IMR-90 (cell line): ENCODE measurements at regions not wholly inside any gene's neighbourhood (a gene's known extent, or its start where the extent isn't known, plus 50 kb on each side); places are given as distances from the start of the nearest gene placed in this dataset.

Source experiments
- ATAC-seq: fragments of 200-7000 bp; cut with Tn5 transposase; 2 replicates; pipeline ENCODE4 v1.9.1; 2020; ENCODE audit warnings: low read depth, mild to moderate bottlenecking, moderate library complexity
- BruUV-seq: library from RNA; stranded (reverse); fragments of 400-500 nt; replicated peaks from 2 replicates; lab custom pipeline; 2021; lab: Mats Ljungman, UMichigan
- CTCF ChIA-PET: fragments of 300-600 bp; formaldehyde crosslinking; extraction: SDS; loops from one replicate; lab custom pipeline; 2021; ENCODE audit warnings: antibody characterized with exemption; lab: Yijun Ruan, JAX
- POLR2A ChIA-PET: fragments of 300-600 bp; sonication (Branson Sonifier 250); formaldehyde crosslinking; loops from one replicate; lab custom pipeline; 2022; ENCODE audit warnings: antibody characterized with exemption; ENCODE audit not compliant: unreplicated experiment; lab: Charles Lee
- DNase-seq: peaks from one replicate; pipeline ENCODE4 v3.0.0; 2013
- H2AFZ ChIP-seq: replicated peaks from 2 replicates; pipeline ENCODE3; 2013; ENCODE audit warnings: low read length, mild to moderate bottlenecking; ENCODE audit not compliant: poor library complexity
- H2AK5ac ChIP-seq: 2 replicates; pipeline ENCODE4 v1.6.1; 2013; ENCODE audit warnings: low read depth, low read length, inconsistent platforms
- H2AK9ac ChIP-seq: replicated peaks from 2 replicates; pipeline ENCODE3; 2013; ENCODE audit warnings: mild to moderate bottlenecking, low read depth, low read length, moderate library complexity; ENCODE audit not compliant: poor library complexity
- H2BK120ac ChIP-seq: 2 replicates; pipeline ENCODE4 v1.6.1; 2013; ENCODE audit warnings: low read depth, low read length, inconsistent platforms
- H2BK15ac ChIP-seq: 3 replicates; pipeline ENCODE4 v1.6.1; 2013; ENCODE audit warnings: low read depth, low read length, inconsistent platforms
- H2BK20ac ChIP-seq: 2 replicates; pipeline ENCODE4 v1.6.1; 2013; ENCODE audit warnings: low read depth, mild to moderate bottlenecking, inconsistent platforms, low read length, moderate library complexity
- H2BK5ac ChIP-seq: 2 replicates; pipeline ENCODE4 v1.6.1; 2013; ENCODE audit warnings: mild to moderate bottlenecking, low read depth, low read length, inconsistent platforms; ENCODE audit not compliant: poor library complexity, severe bottlenecking
- H3K14ac ChIP-seq: replicated peaks from 2 replicates; pipeline ENCODE4 v1.6.1; 2013; ENCODE audit warnings: low read depth, low read length, inconsistent platforms
- H3K18ac ChIP-seq: 2 replicates; pipeline ENCODE4 v1.6.1; 2013; ENCODE audit warnings: low read depth, low read length, control low read depth
- H3K23ac ChIP-seq: 2 replicates; pipeline ENCODE4 v1.6.1; 2013; ENCODE audit warnings: low read depth, low read length, inconsistent platforms
- H3K27ac ChIP-seq: 2 replicates; pipeline ENCODE4 v1.5.1; 2013; ENCODE audit warnings: mild to moderate bottlenecking, control low read depth, low read length; ENCODE audit not compliant: insufficient read depth
- H3K27me3 ChIP-seq: 2 replicates; pipeline ENCODE4 v1.6.1; 2013; ENCODE audit warnings: low read length; ENCODE audit not compliant: control insufficient read depth, insufficient read depth
- H3K36me3 ChIP-seq: 2 replicates; pipeline ENCODE4 v1.6.1; 2013; ENCODE audit warnings: low read length, mixed read lengths; ENCODE audit not compliant: control insufficient read depth, insufficient read depth
- H3K4ac ChIP-seq: 2 replicates; pipeline ENCODE4 v1.6.1; 2013; ENCODE audit warnings: low read depth, low read length, inconsistent platforms
- H3K4me1 ChIP-seq: 2 replicates; pipeline ENCODE4 v1.6.1; 2013; ENCODE audit warnings: low read length, mixed read lengths; ENCODE audit not compliant: control insufficient read depth, insufficient read depth
- H3K4me2 ChIP-seq: 2 replicates; pipeline ENCODE4 v1.6.1; 2013; ENCODE audit warnings: low read depth, mild to moderate bottlenecking, control low read depth, low read length, moderate library complexity
- H3K4me3 ChIP-seq: 2 replicates; pipeline ENCODE4 v1.5.1; 2013; ENCODE audit warnings: low read depth, mild to moderate bottlenecking, control low read depth, low read length, moderate library complexity; ENCODE audit not compliant: insufficient read depth
- H3K56ac ChIP-seq: 2 replicates; pipeline ENCODE4 v1.6.1; 2013; ENCODE audit warnings: low read length, inconsistent platforms; ENCODE audit not compliant: insufficient read depth; ENCODE audit errors: extremely low read depth
- H3K79me1 ChIP-seq, 2 experiments: 2 replicates each; pipeline ENCODE4 v1.6.1; 2013; ENCODE audit warnings: low read length in 2 of 2, inconsistent platforms in 1 of 2, low read depth in 1 of 2
- H3K9ac ChIP-seq: 2 replicates; pipeline ENCODE4 v1.6.1; 2013; ENCODE audit warnings: low read depth, low read length, control low read depth
- H3K9me1 ChIP-seq: 2 replicates; pipeline ENCODE4 v1.6.1; 2013; ENCODE audit warnings: low read length, inconsistent platforms; ENCODE audit not compliant: insufficient read depth
- H3K9me3 ChIP-seq: 2 replicates; pipeline ENCODE4 v1.6.1; 2013; ENCODE audit warnings: low read length; ENCODE audit not compliant: control insufficient read depth, insufficient read depth
- H4K20me1 ChIP-seq: 2 replicates; pipeline ENCODE4 v1.6.1; 2013; ENCODE audit warnings: low read length, inconsistent platforms; ENCODE audit not compliant: insufficient read depth
- H4K5ac ChIP-seq: 2 replicates; pipeline ENCODE4 v1.6.1; 2013; ENCODE audit warnings: mild to moderate bottlenecking, low read depth, low read length, control low read depth
- H4K8ac ChIP-seq, 2 experiments: 2 replicates each; pipeline ENCODE4 v1.6.1; 2013; ENCODE audit warnings: low read depth in 2 of 2, low read length in 2 of 2, control low read depth in 1 of 2, inconsistent platforms in 1 of 2
- H4K91ac ChIP-seq: 2 replicates; pipeline ENCODE4 v1.6.1; 2013; ENCODE audit warnings: low read depth, low read length, inconsistent platforms; ENCODE audit not compliant: insufficient read depth
- CEBPB ChIP-seq: IDR thresholded peaks from 2 replicates; pipeline ENCODE4 v1.6.1; 2012; ENCODE audit warnings: low read depth, low read length, improper control_type of control experiment
- CHD1 ChIP-seq: IDR thresholded peaks from 2 replicates; pipeline ENCODE4 v1.6.1; 2012; ENCODE audit warnings: low read depth, low read length, improper control_type of control experiment
- CTCF ChIP-seq: conservative IDR thresholded peaks from 2 replicates; pipeline ENCODE4 v1.5.1; 2012; ENCODE audit warnings: mild to moderate bottlenecking, low read depth, low read length, improper control_type of control experiment
- MAFK ChIP-seq: IDR thresholded peaks from 2 replicates; pipeline ENCODE4 v1.6.1; 2012; ENCODE audit warnings: low read depth, low read length, improper control_type of control experiment
- MAZ ChIP-seq: IDR thresholded peaks from 2 replicates; pipeline ENCODE4 v1.6.1; 2012; ENCODE audit warnings: low read depth, mild to moderate bottlenecking, low read length, improper control_type of control experiment, moderate library complexity, borderline replicate concordance
- NFE2L2 ChIP-seq: fragments of 150-350 bp; IDR thresholded peaks from 2 replicates; pipeline ENCODE4 v1.6.1; 2016; ENCODE audit warnings: low read depth, mild to moderate bottlenecking, low read length
- POLR2A ChIP-seq: IDR thresholded peaks from 2 replicates; pipeline ENCODE4 v1.6.1; 2012; ENCODE audit warnings: mild to moderate bottlenecking, low read depth, low read length
- RAD21 ChIP-seq: IDR thresholded peaks from 2 replicates; pipeline ENCODE4 v1.6.1; 2012; ENCODE audit warnings: low read length, improper control_type of control experiment
- RCOR1 ChIP-seq: IDR thresholded peaks from 2 replicates; pipeline ENCODE4 v1.6.1; 2012; ENCODE audit warnings: mild to moderate bottlenecking, low read length, improper control_type of control experiment; ENCODE audit not compliant: insufficient replicate concordance
- SMC3 ChIP-seq: fragments of 150-350 bp; IDR thresholded peaks from 2 replicates; pipeline ENCODE4 v1.6.1; 2016; ENCODE audit warnings: low read depth, mild to moderate bottlenecking, antibody characterized with exemption, low read length, moderate library complexity
- WGBS, 2 experiments: methylation state at CpG; one replicate each; pipeline versions ENCODE4 v1.1.5 to v1.1.7; 2013; ENCODE audit warnings: missing lambda C conversion rate in 2 of 2; ENCODE audit not compliant: insufficient read length in 1 of 2; ENCODE audit errors: extremely low coverage in 2 of 2; 5-methylcytosine and 5-hydroxymethylcytosine counted together
- dilution Hi-C: fragments of 300-500 bp; cut with HindIII; formaldehyde crosslinking; loops from one replicate; pipeline ENCODE4 v1.14.3; 2018; ENCODE audit warnings: low sequenced_read_pairs; ENCODE audit not compliant: unreplicated experiment
- in situ Hi-C: fragments of 300-500 bp; cut with MboI; formaldehyde crosslinking; loops from 3 replicates; pipeline ENCODE4 v1.14.3; 2019; ENCODE audit warnings: low sequenced_read_pairs, inconsistent platforms, mixed read lengths
- intact Hi-C: fragments of 100-400 bp; cut with micrococcal nuclease; formaldehyde crosslinking; loops from 2 replicates; pipeline ENCODE4 v1.10.0; 2022
- TF ChIP-seq, protein P1 (sequence below): fragments of 150-350 bp; IDR thresholded peaks from 2 replicates; pipeline ENCODE4 v1.6.1; 2017; ENCODE audit warnings: mild to moderate bottlenecking, antibody characterized with exemption, low read length, low read depth

DNA sequence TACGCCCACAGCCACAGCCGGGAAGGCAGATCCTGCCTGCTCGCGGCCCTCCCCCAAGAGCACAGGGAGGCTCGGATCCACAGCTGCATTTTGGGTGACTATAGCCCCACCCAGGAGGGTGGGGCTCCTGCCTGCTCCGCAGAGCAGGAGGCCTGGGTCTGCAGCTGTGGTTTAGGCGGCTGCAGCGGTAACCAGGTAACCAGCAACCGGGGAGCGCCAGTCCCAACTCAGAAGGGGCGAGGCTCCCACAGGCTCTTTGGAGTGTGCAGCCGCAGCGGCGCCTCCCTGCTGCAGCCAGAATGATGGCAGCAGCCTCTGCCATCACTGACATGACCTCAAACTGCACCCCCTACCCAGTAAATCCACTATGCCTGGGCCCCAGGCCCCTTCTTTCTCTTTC is 148.0 kb upstream of the F9 start:
- intact Hi-C loops = no loop called here
- no peak overlapping the region for H2BK20ac ChIP-seq
- H3K9ac ChIP-seq = no peak overlapping the region
- no peaks in the 10 kb centered on the region for H3K4me1 ChIP-seq
- H3K18ac ChIP-seq = no peak overlapping the region
- H3K4me3 ChIP-seq = no peak overlapping the region
- ChIA-PET CTCF (no interaction called here), POLR2A (no interaction called here)
- H3K4me2 ChIP-seq = no peak overlapping the region
- no peak overlapping the region for H4K5ac ChIP-seq
- 52% methylated on average over 5 of the region's 14 CpGs; no CpG with 5 or more reads in 1 of the 2 experiments for WGBS, 2 experiments
- no peaks in the 10 kb centered on the region; the same call in 1 of the 2 replicates for H3K9me3 ChIP-seq
- H3K27me3 ChIP-seq = no peaks in the 10 kb centered on the region
- H4K91ac ChIP-seq = no peak overlapping the region
- H3K14ac ChIP-seq = no peak overlapping the region
- H2BK15ac ChIP-seq = no peak overlapping the region
- H3K27ac ChIP-seq = no peak overlapping the region
- in situ Hi-C loops = no loop called here
- dilution Hi-C loops = no loop called here
- H2BK5ac ChIP-seq = no peak overlapping the region
- no TSS peak for BruUV-seq
- H2BK120ac ChIP-seq = no peak overlapping the region
- no peaks in the 10 kb centered on the region for H4K20me1 ChIP-seq
- no peaks in the 10 kb centered on the region for H3K79me1 ChIP-seq
- no peak overlapping the region for H2AK9ac ChIP-seq
- DNase-seq = no peak
- no peak overlapping the region for H3K56ac ChIP-seq
- H3K36me3 ChIP-seq = no peaks in the 10 kb centered on the region
- ATAC-seq = no peak
- no peak overlapping the region for H3K23ac ChIP-seq
- no peak overlapping the region for H2AFZ ChIP-seq
- H2AK5ac ChIP-seq = no peak overlapping the region
- TF ChIP-seq RAD21 = no peak
- TF ChIP-seq CTCF = no peak
- no peak for TF ChIP-seq MAFK
- no peak for TF ChIP-seq SMC3
- no peak for TF ChIP-seq POLR2A
- no peak for TF ChIP-seq NFE2L2
- no peak for TF ChIP-seq MAZ
- TF ChIP-seq CEBPB = no peak
- TF ChIP-seq CHD1 = no peak
- no peak for TF ChIP-seq RCOR1
- TF ChIP-seq, protein P1, sequence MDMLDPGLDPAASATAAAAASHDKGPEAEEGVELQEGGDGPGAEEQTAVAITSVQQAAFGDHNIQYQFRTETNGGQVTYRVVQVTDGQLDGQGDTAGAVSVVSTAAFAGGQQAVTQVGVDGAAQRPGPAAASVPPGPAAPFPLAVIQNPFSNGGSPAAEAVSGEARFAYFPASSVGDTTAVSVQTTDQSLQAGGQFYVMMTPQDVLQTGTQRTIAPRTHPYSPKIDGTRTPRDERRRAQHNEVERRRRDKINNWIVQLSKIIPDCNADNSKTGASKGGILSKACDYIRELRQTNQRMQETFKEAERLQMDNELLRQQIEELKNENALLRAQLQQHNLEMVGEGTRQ = no peak
- no peak overlapping the region for H3K4ac ChIP-seq
- H4K8ac ChIP-seq = no peak overlapping the region
- no peaks in the 10 kb centered on the region for H3K9me1 ChIP-seq
